MCF 10A (cell line): ENCODE measurements at regions not wholly inside any gene's neighbourhood (a gene's known extent, or its start where the extent isn't known, plus 50 kb on each side); places are given as distances from the start of the nearest gene placed in this dataset.
A peak's percentile ranks its signal among the peaks of the same experiment; 100 is the strongest.

Source experiments
- BruUV-seq: library from RNA; stranded (reverse); fragments of 400-500 nt; replicated peaks from 2 replicates; lab custom pipeline; 2021; lab: Mats Ljungman, UMichigan
- CTCF ChIA-PET: fragments of 300-600 bp; sonication (Branson Sonifier 250); formaldehyde crosslinking; extraction: SDS; loops from one replicate; lab custom pipeline; 2021; ENCODE audit warnings: antibody characterized with exemption, inconsistent platforms; lab: Yijun Ruan, JAX
- POLR2A ChIA-PET: fragments of 300-600, 350-650 bp; sonication (Branson Sonifier 250); formaldehyde crosslinking; extraction: SDS; loops from one replicate; lab custom pipeline; 2020; ENCODE audit warnings: antibody characterized with exemption, inconsistent platforms; lab: Yijun Ruan, JAX
- DNase-seq: peaks from one replicate; pipeline ENCODE4 v3.0.0-alpha.2; 2018; ENCODE audit not compliant: unreplicated experiment
- H3K27ac Mint-ChIP-seq: one replicate; pipeline ENCODE4 v1.8.0; 2022; ENCODE audit warnings: mild to moderate bottlenecking, low read depth, mixed read lengths; ENCODE audit not compliant: unreplicated experiment
- H3K27me3 Mint-ChIP-seq: one replicate; pipeline ENCODE4 v1.8.0; 2022; ENCODE audit warnings: mixed read lengths; ENCODE audit not compliant: insufficient read depth, unreplicated experiment
- H3K36me3 Mint-ChIP-seq: one replicate; pipeline ENCODE4 v1.8.0; 2022; ENCODE audit warnings: mild to moderate bottlenecking, moderate library complexity, mixed read lengths; ENCODE audit not compliant: insufficient read depth, unreplicated experiment
- H3K4me1 Mint-ChIP-seq: one replicate; pipeline ENCODE4 v1.8.0; 2022; ENCODE audit warnings: mixed read lengths; ENCODE audit not compliant: insufficient read depth, unreplicated experiment
- H3K4me3 Mint-ChIP-seq: one replicate; pipeline ENCODE4 v1.8.0; 2022; ENCODE audit warnings: mild to moderate bottlenecking, moderate library complexity, mixed read lengths; ENCODE audit not compliant: unreplicated experiment
- H3K9me3 Mint-ChIP-seq: one replicate; pipeline ENCODE4 v1.8.0; 2022; ENCODE audit warnings: mixed read lengths; ENCODE audit not compliant: unreplicated experiment
- intact Hi-C: fragments of 100-400 bp; cut with micrococcal nuclease; formaldehyde crosslinking; loops from 2 replicates; pipeline ENCODE4 v1.14.1; 2022
- TF ChIP-seq, protein P1 (sequence below): fragments of 200-600 bp; IDR thresholded peaks from one replicate; pipeline ENCODE4 v1.8.0; 2022; ENCODE audit warnings: antibody characterized with exemption, mild to moderate bottlenecking; ENCODE audit not compliant: unreplicated experiment

- Mint-ChIP-seq H3K36me3 (no peaks in the 10 kb centered on the region), H3K27ac (no peak overlapping the region), H3K9me3 (no peaks in the 10 kb centered on the region), H3K27me3 (no peaks in the 10 kb centered on the region), H3K4me3 (no peak overlapping the region), H3K4me1 (peaks cover 5% of the 10 kb centered on the region)
- TF ChIP-seq, protein P1, sequence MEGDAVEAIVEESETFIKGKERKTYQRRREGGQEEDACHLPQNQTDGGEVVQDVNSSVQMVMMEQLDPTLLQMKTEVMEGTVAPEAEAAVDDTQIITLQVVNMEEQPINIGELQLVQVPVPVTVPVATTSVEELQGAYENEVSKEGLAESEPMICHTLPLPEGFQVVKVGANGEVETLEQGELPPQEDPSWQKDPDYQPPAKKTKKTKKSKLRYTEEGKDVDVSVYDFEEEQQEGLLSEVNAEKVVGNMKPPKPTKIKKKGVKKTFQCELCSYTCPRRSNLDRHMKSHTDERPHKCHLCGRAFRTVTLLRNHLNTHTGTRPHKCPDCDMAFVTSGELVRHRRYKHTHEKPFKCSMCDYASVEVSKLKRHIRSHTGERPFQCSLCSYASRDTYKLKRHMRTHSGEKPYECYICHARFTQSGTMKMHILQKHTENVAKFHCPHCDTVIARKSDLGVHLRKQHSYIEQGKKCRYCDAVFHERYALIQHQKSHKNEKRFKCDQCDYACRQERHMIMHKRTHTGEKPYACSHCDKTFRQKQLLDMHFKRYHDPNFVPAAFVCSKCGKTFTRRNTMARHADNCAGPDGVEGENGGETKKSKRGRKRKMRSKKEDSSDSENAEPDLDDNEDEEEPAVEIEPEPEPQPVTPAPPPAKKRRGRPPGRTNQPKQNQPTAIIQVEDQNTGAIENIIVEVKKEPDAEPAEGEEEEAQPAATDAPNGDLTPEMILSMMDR, result no peak
- intact Hi-C loops, result no loop called here
- ChIA-PET CTCF (no interaction called here), POLR2A (interaction anchor here (0.6 kb wide), 1 partner anchor 145 kb away, joined by 3 read pairs; no protein-coding TSS in a partner anchor)
- no TSS peak for BruUV-seq
- no peak for DNase-seq
These were observed 1677.3 kb upstream of the CDH6 start for GRCh38 chr5:29516224-29516623.

GRCh38 chr5:29508131-29508530, 1685.4 kb upstream of the CDH6 start:
- H3K4me3 Mint-ChIP-seq, result no peak overlapping the region
- CTCF ChIA-PET, result no interaction called here
- no peak overlapping the region for H3K27ac Mint-ChIP-seq
- H3K36me3 Mint-ChIP-seq, result no peaks in the 10 kb centered on the region
- intact Hi-C loops, result no loop called here
- no peaks in the 10 kb centered on the region for H3K4me1 Mint-ChIP-seq
- peak; percentile 5 for DNase-seq
- H3K9me3 Mint-ChIP-seq, result peaks cover 8% of the 10 kb centered on the region
- no TSS peak for BruUV-seq
- TF ChIP-seq, protein P1, result no peak
- H3K27me3 Mint-ChIP-seq, result no peaks in the 10 kb centered on the region
- POLR2A ChIA-PET, result no interaction called here

DNA sequence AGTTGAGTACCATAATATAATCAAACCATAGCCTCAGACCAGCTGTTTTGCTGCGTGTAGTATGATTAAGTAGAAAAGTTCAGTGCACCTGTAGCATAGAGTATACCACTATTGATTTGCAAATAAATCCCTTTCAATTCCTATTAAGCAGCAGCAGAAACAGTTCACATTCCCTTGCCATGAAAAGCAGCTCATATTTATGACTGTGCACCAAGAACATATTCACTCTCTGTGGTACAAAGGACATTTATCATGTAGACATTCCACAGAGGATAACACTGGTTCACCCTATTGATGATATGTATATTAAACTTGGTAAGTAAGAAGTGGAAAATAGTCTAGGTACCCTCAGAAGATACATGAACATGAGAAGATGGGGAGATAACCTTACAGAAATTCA, 1689.1 kb upstream of the CDH6 start:
- no peaks in the 10 kb centered on the region for H3K27me3 Mint-ChIP-seq
- no TSS peak for BruUV-seq
- intact Hi-C loops, result no loop called here
- TF ChIP-seq, protein P1, result no peak
- peaks cover 2% of the 10 kb centered on the region for H3K9me3 Mint-ChIP-seq
- ChIA-PET POLR2A (no interaction called here), CTCF (no interaction called here)
- H3K27ac Mint-ChIP-seq, result no peak overlapping the region
- peaks cover 6% of the 10 kb centered on the region for H3K36me3 Mint-ChIP-seq
- no peak overlapping the region for H3K4me3 Mint-ChIP-seq
- no peaks in the 10 kb centered on the region for H3K4me1 Mint-ChIP-seq
- DNase-seq, result no peak

GRCh38 chr5:29498860-29499259, 1694.6 kb upstream of the CDH6 start:
- no peak overlapping the region for H3K27ac Mint-ChIP-seq
- BruUV-seq, result no TSS peak
- no peaks in the 10 kb centered on the region for H3K4me1 Mint-ChIP-seq
- DNase-seq, result no peak
- H3K27me3 Mint-ChIP-seq, result no peaks in the 10 kb centered on the region
- CTCF ChIA-PET, result interaction anchor here (0.6 kb wide), 1 partner anchor 338 kb away, joined by 3 read pairs; no protein-coding TSS in a partner anchor
- TF ChIP-seq, protein P1, result no peak
- intact Hi-C loops, result no loop called here
- H3K36me3 Mint-ChIP-seq, result peaks cover 6% of the 10 kb centered on the region
- POLR2A ChIA-PET, result no interaction called here
- H3K4me3 Mint-ChIP-seq, result no peak overlapping the region
- peaks cover 26% of the 10 kb centered on the region for H3K9me3 Mint-ChIP-seq
